ENCODE measurements at regions not wholly inside any gene's neighbourhood (a gene's known extent, or its start where the extent isn't known, plus 50 kb on each side); places are given as distances from the start of the nearest gene placed in this dataset.

- no peak for TF ChIP-seq CTCF (IDR thresholded peaks at IDR 0.05)
- no peak for TF ChIP-seq MEF2A (IDR thresholded peaks at IDR 0.05; ENCODE audit: borderline replicate concordance, low read depth)
- TF ChIP-seq SMC3 (IDR thresholded peaks at IDR 0.05; ENCODE audit: low read depth, low read length): no peak
- TF ChIP-seq ZBTB33 (IDR thresholded peaks at IDR 0.05; ENCODE audit: borderline replicate concordance, low read depth): no peak
- TF ChIP-seq CHD2 (IDR thresholded peaks at IDR 0.05; ENCODE audit: low read length, partially characterized antibody): no peak
Measured at GRCh38 chr6:19362396-19362795, 474.8 kb upstream of the ID4 start (continued).

- Histone ChIP-seq H3K27me3 (ENCODE audit: insufficient read depth) (no peaks in the 10 kb centered on the region), H3K27ac (ENCODE audit: low read depth in 2 of 2, low read length in 1 of 2) (no peak overlapping the region), H3K9me3 (no peaks in the 10 kb centered on the region), H3K36me3 (replicated peaks in 1 of 2; ENCODE audit: control insufficient read depth in 1 of 2, insufficient read depth in 2 of 2, low read length in 1 of 2) (no peaks in the 10 kb centered on the region), H3K79me2 (ENCODE audit: insufficient read depth) (no peaks in the 10 kb centered on the region), H3K4me1 (ENCODE audit: control insufficient read depth in 1 of 2, insufficient read depth in 2 of 2, low read depth in 1 of 2, low read length in 1 of 2) (no peaks in the 10 kb centered on the region), H3K9me2 (no peaks in the 10 kb centered on the region), H3K4me3 (ENCODE audit: low read depth in 2 of 2, low read length in 1 of 2) (no peak overlapping the region), H3F3A (replicated peaks; ENCODE audit: insufficient read depth) (no peaks in the 10 kb centered on the region), H2AFZ (ENCODE audit: low read depth) (no peak overlapping the region), H3K4me2 (no peak overlapping the region), H3K9ac (no peak overlapping the region), H4K20me1 (ENCODE audit: insufficient read depth) (no peaks in the 10 kb centered on the region)
- CTCF ChIA-PET: interaction anchor here (1.0 kb wide), 1 partner anchor 10 kb away, joined by 4 read pairs; no protein-coding TSS in a partner anchor
- DNase-seq: no peak
- 7% methylated on average over 1 of the region's 1 CpG for WGBS (ENCODE audit: low lambda C conversion rate)
- POLR2A ChIA-PET: no interaction called here
- no peak for TF ChIP-seq EP300 (IDR thresholded peaks at IDR 0.05; ENCODE audit: borderline replicate concordance in 1 of 2, low read depth in 1 of 2, low read length in 1 of 2)
- TF ChIP-seq MXI1 (IDR thresholded peaks at IDR 0.05; ENCODE audit: low read depth, low read length): no peak
- no peak for TF ChIP-seq NFIC (IDR thresholded peaks at IDR 0.05; ENCODE audit: borderline replicate concordance)
- no peak for TF ChIP-seq FOSL2 (IDR thresholded peaks at IDR 0.05; ENCODE audit: borderline replicate concordance, low read depth)
- no peak for TF ChIP-seq IRF3 (IDR thresholded peaks at IDR 0.05; ENCODE audit: low read depth, low read length)
- TF ChIP-seq MEF2A (IDR thresholded peaks at IDR 0.05; ENCODE audit: borderline replicate concordance, low read depth): no peak
- TF ChIP-seq POLR2AphosphoS5 (IDR thresholded peaks at IDR 0.05; ENCODE audit: low read depth, low read length): no peak
Measured at GRCh38 chr6:19368511-19368910, 468.7 kb upstream of the ID4 start.

- Histone ChIP-seq H3K4me2 (no peak overlapping the region), H2AFZ (ENCODE audit: low read depth) (no peak overlapping the region), H3K27ac (ENCODE audit: low read depth in 2 of 2, low read length in 1 of 2) (no peak overlapping the region), H3F3A (replicated peaks; ENCODE audit: insufficient read depth) (no peaks in the 10 kb centered on the region), H3K36me3 (replicated peaks in 1 of 2; ENCODE audit: control insufficient read depth in 1 of 2, insufficient read depth in 2 of 2, low read length in 1 of 2) (no peaks in the 10 kb centered on the region), H3K4me1 (ENCODE audit: control insufficient read depth in 1 of 2, insufficient read depth in 2 of 2, low read depth in 1 of 2, low read length in 1 of 2) (no peaks in the 10 kb centered on the region), H3K9me3 (no peaks in the 10 kb centered on the region), H3K27me3 (ENCODE audit: insufficient read depth) (no peaks in the 10 kb centered on the region), H4K20me1 (ENCODE audit: insufficient read depth) (no peaks in the 10 kb centered on the region), H3K9me2 (no peaks in the 10 kb centered on the region), H3K4me3 (ENCODE audit: low read depth in 2 of 2, low read length in 1 of 2) (no peak overlapping the region), H3K9ac (no peak overlapping the region), H3K79me2 (ENCODE audit: insufficient read depth) (no peaks in the 10 kb centered on the region)
- DNase-seq: no peak
- ChIA-PET CTCF (no interaction called here), POLR2A (no interaction called here)
- TF ChIP-seq FOXM1 (IDR thresholded peaks at IDR 0.05; ENCODE audit: low read depth) (no peak), GATA2 (CRISPR knock-in tag; IDR thresholded peaks at IDR 0.05) (no peak), RFX5 (IDR thresholded peaks at IDR 0.05; ENCODE audit: low read length) (no peak), PBX3 (IDR thresholded peaks at IDR 0.05) (no peak), CHD2 (IDR thresholded peaks at IDR 0.05; ENCODE audit: low read length, partially characterized antibody) (no peak), MEF2A (IDR thresholded peaks at IDR 0.05; ENCODE audit: borderline replicate concordance, low read depth) (no peak), MAX (IDR thresholded peaks at IDR 0.05; ENCODE audit: low read depth) (no peak), IRF3 (IDR thresholded peaks at IDR 0.05; ENCODE audit: low read depth, low read length) (no peak), GABPA (IDR thresholded peaks at IDR 0.05; ENCODE audit: low read depth) (no peak), JUND (IDR thresholded peaks at IDR 0.05) (no peak), USF1 (IDR thresholded peaks at IDR 0.05; ENCODE audit: borderline replicate concordance, low read depth) (no peak)
Measured at GRCh38 chr6:19369785-19370184, 467.4 kb upstream of the ID4 start.
